SKM-1 (cell line): ENCODE measurements at regions not wholly inside any gene's neighbourhood (a gene's known extent, or its start where the extent isn't known, plus 50 kb on each side); places are given as distances from the start of the nearest gene placed in this dataset.

Source experiments
- DNase-seq: peaks from one replicate; lab custom pipeline; 2025; ENCODE audit not compliant: unreplicated experiment; lab: John Stamatoyannopoulos, UW

GRCh38 chr10:123449234-123449962, 216.8 kb upstream of the GPR26 start:
- DNase-seq: no peak

GRCh38 chr10:123450956-123451605, 215.1 kb upstream of the GPR26 start:
- no peak for DNase-seq

- DNase-seq: no peak
Observed at GRCh38 chr10:123451618-123452245, 214.4 kb upstream of the GPR26 start.

GRCh38 chr10:123454987-123455386, 211.2 kb upstream of the GPR26 start:
- DNase-seq: no peak

- DNase-seq: no peak
Observed at GRCh38 chr10:123455861-123456260, 210.3 kb upstream of the GPR26 start.

GRCh38 chr10:123458933-123459332, 207.2 kb upstream of the GPR26 start:
- DNase-seq: no peak

- no peak for DNase-seq
Observed at GRCh38 chr10:123459371-123460091, 206.6 kb upstream of the GPR26 start.

GRCh38 chr10:123462246-123462645, 203.9 kb upstream of the GPR26 start:
- no peak for DNase-seq

GRCh38 chr10:123462756-123463155, 203.4 kb upstream of the GPR26 start:
- DNase-seq: peak; percentile 10

- DNase-seq: peak; percentile 66
Observed at GRCh38 chr10:123463181-123463580, 203.0 kb upstream of the GPR26 start.

- DNase-seq: no peak
Observed at GRCh38 chr10:123463698-123464097, 202.5 kb upstream of the GPR26 start.

GRCh38 chr10:123464430-123465323, 201.5 kb upstream of the GPR26 start:
- DNase-seq: peak; percentile 80

- no peak for DNase-seq
Observed at GRCh38 chr10:123470336-123470921, 195.7 kb upstream of the GPR26 start.

GRCh38 chr10:123471811-123472210, 194.3 kb upstream of the GPR26 start:
- no peak for DNase-seq

GRCh38 chr10:123472606-123473005, 193.5 kb upstream of the GPR26 start:
- no peak for DNase-seq

- DNase-seq: no peak
Observed at GRCh38 chr10:123474700-123475099, 191.5 kb upstream of the GPR26 start.

GRCh38 chr10:123475466-123475865, 190.7 kb upstream of the GPR26 start:
- no peak for DNase-seq

- DNase-seq: no peak
Observed at GRCh38 chr10:123478116-123478515, 188.0 kb upstream of the GPR26 start.

- no peak for DNase-seq
Observed at GRCh38 chr10:123479640-123480039, 186.5 kb upstream of the GPR26 start.

- DNase-seq: no peak
Observed at GRCh38 chr10:123480344-123480743, 185.8 kb upstream of the GPR26 start.
